ENCODE measurements at regions not wholly inside any gene's neighbourhood (a gene's known extent, or its start where the extent isn't known, plus 50 kb on each side); places are given as distances from the start of the nearest gene placed in this dataset.

GRCh38 chr18:65133610-65134009, 617.2 kb upstream of the CDH7 start:
- WGBS (ENCODE audit: low lambda C conversion rate, missing lambda C conversion rate) = 88% methylated on average over 1 of the region's 1 CpG
- no peaks in the 10 kb centered on the region for H3K9me3 ChIP-seq (ENCODE audit: low read depth)
- TF ChIP-seq EZH2phosphoT487 (IDR thresholded peaks at IDR 0.05; ENCODE audit: low read depth, severe bottlenecking, unreplicated experiment) (no peak), CTCF (IDR thresholded peaks at IDR 0.05; ENCODE audit: poor library complexity) (no peak), EZH2 (IDR thresholded peaks at IDR 0.05; ENCODE audit: borderline replicate concordance) (no peak)
- no peaks in the 10 kb centered on the region for H3K27me3 ChIP-seq
- no peak for DNase-seq (ENCODE audit: low spot score)
- H2AFZ ChIP-seq = no peak overlapping the region
- H3K27ac ChIP-seq = no peak overlapping the region
- H3K4me2 ChIP-seq = no peak overlapping the region
- H3K4me3 ChIP-seq = no peak overlapping the region
- no peaks in the 10 kb centered on the region for H3K4me1 ChIP-seq (ENCODE audit: insufficient read depth)
- no peaks in the 10 kb centered on the region for H3K9me2 ChIP-seq (replicated peaks; ENCODE audit: insufficient read depth)
- H3K36me3 ChIP-seq (replicated peaks; ENCODE audit: insufficient read depth, low read depth) = no peaks in the 10 kb centered on the region
- no peaks in the 10 kb centered on the region for H3K79me2 ChIP-seq
- H4K20me1 ChIP-seq (ENCODE audit: insufficient read depth, poor library complexity, severe bottlenecking) = no peaks in the 10 kb centered on the region

GRCh38 chr18:65124633-65125032, 626.2 kb upstream of the CDH7 start:
- no peak for DNase-seq (ENCODE audit: low spot score)
- H3K4me3 ChIP-seq = no peak overlapping the region
- peak overlapping the region; percentile 0 for H2AFZ ChIP-seq

GRCh38 chr18:65103864-65104263, 646.9 kb upstream of the CDH7 start:
- H3K4me1 ChIP-seq (ENCODE audit: insufficient read depth) = no peaks in the 10 kb centered on the region
- no peaks in the 10 kb centered on the region for H3K79me2 ChIP-seq
- H3K4me2 ChIP-seq = no peak overlapping the region
- no peaks in the 10 kb centered on the region for H3K9me3 ChIP-seq (ENCODE audit: low read depth)
- no peak overlapping the region for H3K27ac ChIP-seq
- H3K4me3 ChIP-seq = no peak overlapping the region
- no peak for DNase-seq (ENCODE audit: low spot score)
- H3K9me2 ChIP-seq (replicated peaks; ENCODE audit: insufficient read depth) = no peaks in the 10 kb centered on the region
- H3K36me3 ChIP-seq (replicated peaks; ENCODE audit: insufficient read depth, low read depth) = no peaks in the 10 kb centered on the region
- H4K20me1 ChIP-seq (ENCODE audit: insufficient read depth, poor library complexity, severe bottlenecking) = no peaks in the 10 kb centered on the region
- TF ChIP-seq CTCF (IDR thresholded peaks at IDR 0.05; ENCODE audit: poor library complexity) (no peak), EZH2phosphoT487 (IDR thresholded peaks at IDR 0.05; ENCODE audit: low read depth, severe bottlenecking, unreplicated experiment) (no peak), EZH2 (IDR thresholded peaks at IDR 0.05; ENCODE audit: borderline replicate concordance) (no peak)
- H2AFZ ChIP-seq = no peak overlapping the region
- H3K27me3 ChIP-seq = no peaks in the 10 kb centered on the region

More at GRCh38 chr18:65124633-65125032, 626.2 kb upstream of the CDH7 start:
- no peak for TF ChIP-seq CTCF (IDR thresholded peaks at IDR 0.05; ENCODE audit: poor library complexity)
- no peak for TF ChIP-seq EZH2phosphoT487 (IDR thresholded peaks at IDR 0.05; ENCODE audit: low read depth, severe bottlenecking, unreplicated experiment)
- no peak for TF ChIP-seq EZH2 (IDR thresholded peaks at IDR 0.05; ENCODE audit: borderline replicate concordance)
- no peaks in the 10 kb centered on the region for H4K20me1 ChIP-seq (ENCODE audit: insufficient read depth, poor library complexity, severe bottlenecking)
- H3K27ac ChIP-seq = no peak overlapping the region
- WGBS (ENCODE audit: low lambda C conversion rate, missing lambda C conversion rate) = 89% methylated on average over 3 of the region's 3 CpGs
- no peaks in the 10 kb centered on the region for H3K79me2 ChIP-seq
- H3K9me2 ChIP-seq (replicated peaks; ENCODE audit: insufficient read depth) = no peaks in the 10 kb centered on the region
- H3K4me1 ChIP-seq (ENCODE audit: insufficient read depth) = no peaks in the 10 kb centered on the region
- H3K36me3 ChIP-seq (replicated peaks; ENCODE audit: insufficient read depth, low read depth) = no peaks in the 10 kb centered on the region
- no peaks in the 10 kb centered on the region for H3K27me3 ChIP-seq
- H3K4me2 ChIP-seq = no peak overlapping the region
- no peaks in the 10 kb centered on the region for H3K9me3 ChIP-seq (ENCODE audit: low read depth)

- no peak for DNase-seq (ENCODE audit: low spot score)
- H3K4me2 ChIP-seq = no peak overlapping the region
- H3K4me3 ChIP-seq = no peak overlapping the region
- H2AFZ ChIP-seq = no peak overlapping the region
- 87% methylated on average over 4 of the region's 4 CpGs for WGBS (ENCODE audit: low lambda C conversion rate, missing lambda C conversion rate)
- H4K20me1 ChIP-seq (ENCODE audit: insufficient read depth, poor library complexity, severe bottlenecking) = no peaks in the 10 kb centered on the region
- no peaks in the 10 kb centered on the region for H3K4me1 ChIP-seq (ENCODE audit: insufficient read depth)
- H3K9me2 ChIP-seq (replicated peaks; ENCODE audit: insufficient read depth) = no peaks in the 10 kb centered on the region
- no peak overlapping the region for H3K27ac ChIP-seq
- no peaks in the 10 kb centered on the region for H3K36me3 ChIP-seq (replicated peaks; ENCODE audit: insufficient read depth, low read depth)
- no peaks in the 10 kb centered on the region for H3K79me2 ChIP-seq
- H3K9me3 ChIP-seq (ENCODE audit: low read depth) = no peaks in the 10 kb centered on the region
- H3K27me3 ChIP-seq = no peaks in the 10 kb centered on the region
- no peak for TF ChIP-seq EZH2phosphoT487 (IDR thresholded peaks at IDR 0.05; ENCODE audit: low read depth, severe bottlenecking, unreplicated experiment)
These were observed 657.5 kb upstream of the CDH7 start for GRCh38 chr18:65093346-65093745.

All from hepatocyte (in vitro differentiated cells).